ENCODE measurements at regions not wholly inside any gene's neighbourhood (a gene's known extent, or its start where the extent isn't known, plus 50 kb on each side); places are given as distances from the start of the nearest gene placed in this dataset.

DNA sequence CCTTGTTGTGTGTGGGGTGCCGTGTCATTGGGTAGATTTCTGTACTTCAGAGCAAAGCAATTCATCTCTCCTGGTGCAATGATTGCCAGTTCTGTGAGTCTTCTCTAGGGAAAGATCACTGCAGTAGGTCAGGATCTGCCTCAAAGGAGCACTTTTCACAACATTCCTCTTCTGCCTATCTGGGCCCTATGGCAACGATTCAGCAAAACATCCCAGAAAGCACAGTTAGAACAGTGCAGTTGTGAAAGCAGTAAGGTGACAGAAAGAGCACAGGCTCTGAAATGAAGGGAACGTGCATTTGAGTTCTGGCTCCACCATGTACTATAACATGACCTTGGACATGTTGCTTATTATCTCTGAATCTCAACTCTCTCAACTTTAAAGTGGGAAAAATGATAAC, 178.5 kb upstream of the N4BP1 start:
- in situ Hi-C loops (cut with HindIII; ENCODE audit: low pct_unique_long_range_greater_than_20kb, low sequenced_read_pairs): no loop called here
- BruUV-seq (replicated peaks): no TSS peak

DNA sequence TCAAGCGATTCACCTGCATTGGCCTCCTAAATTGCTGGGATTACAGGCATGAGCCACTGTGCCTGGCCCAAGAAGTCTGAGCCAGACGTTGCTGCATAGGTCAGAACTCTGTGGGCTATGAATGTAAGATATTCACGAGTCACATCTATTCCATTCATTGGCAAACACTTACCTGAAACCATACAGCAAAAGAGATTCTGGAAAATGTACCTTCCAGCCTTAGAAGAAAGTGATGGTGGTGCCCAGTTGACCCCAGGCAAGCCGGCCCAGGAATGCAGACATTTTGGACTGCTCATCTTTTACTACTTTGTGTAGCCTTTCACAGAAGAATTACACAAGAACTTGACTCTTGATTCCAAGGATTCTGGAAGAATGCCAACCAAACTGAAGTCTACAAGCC, 135.6 kb upstream of the N4BP1 start:
- Histone ChIP-seq H3K4me3 (ENCODE audit: low read depth in 2 of 2, low read length in 2 of 2) (no peak overlapping the region), H3K27me3 (ENCODE audit: control insufficient read depth, insufficient read depth, low read length) (no peaks in the 10 kb centered on the region), H3K4me1 (ENCODE audit: control insufficient read depth, insufficient read depth, low read length) (no peaks in the 10 kb centered on the region), H3K36me3 (ENCODE audit: control insufficient read depth, insufficient read depth, low read length) (no peaks in the 10 kb centered on the region), H3K27ac (ENCODE audit: low read length) (no peak overlapping the region), H3K9me3 (ENCODE audit: control insufficient read depth, insufficient read depth, low read depth, low read length) (no peaks in the 10 kb centered on the region)
- in situ Hi-C loops (cut with HindIII; ENCODE audit: low pct_unique_long_range_greater_than_20kb, low sequenced_read_pairs) (no loop called here), intact Hi-C loops (cut with micrococcal nuclease; ENCODE audit: unreplicated experiment) (no loop called here)
- ChIA-PET POLR2A (no interaction called here), CTCF (no interaction called here)
- no peak for TF ChIP-seq POLR2AphosphoS5 (IDR thresholded peaks at IDR 0.05; ENCODE audit: low read depth, low read length)
- TF ChIP-seq, protein P1, sequence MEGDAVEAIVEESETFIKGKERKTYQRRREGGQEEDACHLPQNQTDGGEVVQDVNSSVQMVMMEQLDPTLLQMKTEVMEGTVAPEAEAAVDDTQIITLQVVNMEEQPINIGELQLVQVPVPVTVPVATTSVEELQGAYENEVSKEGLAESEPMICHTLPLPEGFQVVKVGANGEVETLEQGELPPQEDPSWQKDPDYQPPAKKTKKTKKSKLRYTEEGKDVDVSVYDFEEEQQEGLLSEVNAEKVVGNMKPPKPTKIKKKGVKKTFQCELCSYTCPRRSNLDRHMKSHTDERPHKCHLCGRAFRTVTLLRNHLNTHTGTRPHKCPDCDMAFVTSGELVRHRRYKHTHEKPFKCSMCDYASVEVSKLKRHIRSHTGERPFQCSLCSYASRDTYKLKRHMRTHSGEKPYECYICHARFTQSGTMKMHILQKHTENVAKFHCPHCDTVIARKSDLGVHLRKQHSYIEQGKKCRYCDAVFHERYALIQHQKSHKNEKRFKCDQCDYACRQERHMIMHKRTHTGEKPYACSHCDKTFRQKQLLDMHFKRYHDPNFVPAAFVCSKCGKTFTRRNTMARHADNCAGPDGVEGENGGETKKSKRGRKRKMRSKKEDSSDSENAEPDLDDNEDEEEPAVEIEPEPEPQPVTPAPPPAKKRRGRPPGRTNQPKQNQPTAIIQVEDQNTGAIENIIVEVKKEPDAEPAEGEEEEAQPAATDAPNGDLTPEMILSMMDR (IDR thresholded peaks at IDR 0.05): no peak
- TF ChIP-seq TCF7L2 (IDR thresholded peaks at IDR 0.05; ENCODE audit: low read depth, low read length): no peak
- no TSS peak for BruUV-seq (replicated peaks)
- no peak for DNase-seq (ENCODE audit: low read depth, low spot score)
- ATAC-seq: no peak

More for the DNA sequence above, 178.5 kb upstream of the N4BP1 start:
- DNase-seq (ENCODE audit: low read depth, low spot score): no peak
- H3K27ac ChIP-seq (ENCODE audit: low read length): no peak overlapping the region
- ChIA-PET CTCF (no interaction called here), POLR2A (no interaction called here)
- no peaks in the 10 kb centered on the region for H3K36me3 ChIP-seq (ENCODE audit: control insufficient read depth, insufficient read depth, low read length)
- intact Hi-C loops (cut with micrococcal nuclease; ENCODE audit: unreplicated experiment): no loop called here
- H3K4me1 ChIP-seq (ENCODE audit: control insufficient read depth, insufficient read depth, low read length): no peaks in the 10 kb centered on the region
- no peak overlapping the region for H3K4me3 ChIP-seq (ENCODE audit: low read depth in 2 of 2, low read length in 2 of 2)
- H3K9me3 ChIP-seq (ENCODE audit: control insufficient read depth, insufficient read depth, low read depth, low read length): no peaks in the 10 kb centered on the region
- TF ChIP-seq TCF7L2 (IDR thresholded peaks at IDR 0.05; ENCODE audit: low read depth, low read length): no peak
- TF ChIP-seq REST (IDR thresholded peaks at IDR 0.05; ENCODE audit: insufficient read depth in 1 of 2, low read depth in 2 of 2, low read length in 1 of 2): no peak
- TF ChIP-seq, protein P1 (IDR thresholded peaks at IDR 0.05): no peak
- TF ChIP-seq SIN3A (IDR thresholded peaks at IDR 0.05; ENCODE audit: borderline replicate concordance, insufficient read depth, low read depth, low read length): no peak
- TF ChIP-seq POLR2AphosphoS5 (IDR thresholded peaks at IDR 0.05; ENCODE audit: low read depth, low read length): no peak
- no peaks in the 10 kb centered on the region for H3K27me3 ChIP-seq (ENCODE audit: control insufficient read depth, insufficient read depth, low read length)
- no peak for ATAC-seq

GRCh38 chr16:48740964-48741363, 131.0 kb upstream of the N4BP1 start:
- H3K27ac ChIP-seq (ENCODE audit: low read length): no peak overlapping the region
- ATAC-seq: no peak
- no peaks in the 10 kb centered on the region for H3K4me1 ChIP-seq (ENCODE audit: control insufficient read depth, insufficient read depth, low read length)
- no peaks in the 10 kb centered on the region for H3K36me3 ChIP-seq (ENCODE audit: control insufficient read depth, insufficient read depth, low read length)
- H3K27me3 ChIP-seq (ENCODE audit: control insufficient read depth, insufficient read depth, low read length): no peaks in the 10 kb centered on the region
- intact Hi-C loops (cut with micrococcal nuclease; ENCODE audit: unreplicated experiment): no loop called here
- no peak overlapping the region for H3K4me3 ChIP-seq (ENCODE audit: low read depth in 2 of 2, low read length in 2 of 2)
- no peak for DNase-seq (ENCODE audit: low read depth, low spot score)
- in situ Hi-C loops (cut with HindIII; ENCODE audit: low pct_unique_long_range_greater_than_20kb, low sequenced_read_pairs): no loop called here
- ChIA-PET CTCF (no interaction called here), POLR2A (no interaction called here)
- no TSS peak for BruUV-seq (replicated peaks)
- no peak for TF ChIP-seq TCF7L2 (IDR thresholded peaks at IDR 0.05; ENCODE audit: low read depth, low read length)
- TF ChIP-seq, protein P1 (IDR thresholded peaks at IDR 0.05): no peak
- TF ChIP-seq POLR2AphosphoS5 (IDR thresholded peaks at IDR 0.05; ENCODE audit: low read depth, low read length): no peak
- no peaks in the 10 kb centered on the region for H3K9me3 ChIP-seq (ENCODE audit: control insufficient read depth, insufficient read depth, low read depth, low read length)

Measured in Panc1 (cell line).